Astrocyte of the cerebellum (primary cell): ENCODE measurements at regions not wholly inside any gene's neighbourhood (a gene's known extent, or its start where the extent isn't known, plus 50 kb on each side); places are given as distances from the start of the nearest gene placed in this dataset.
"Not testable (repeated sequence)": the region's sequence is repeated elsewhere in the genome, so short reads cannot be mapped to it uniquely, and the experiment has no call there.

Experiments used
- DNase-seq: peaks from one replicate; pipeline ENCODE4 v3.0.0-alpha.2; 2011; ENCODE audit warnings: low read depth
- H3K4me3 ChIP-seq: 2 replicates; pipeline ENCODE4 v1.5.1; 2011; ENCODE audit warnings: mild to moderate bottlenecking, low read depth, low read length, moderate library complexity
- CTCF ChIP-seq: IDR thresholded peaks from 2 replicates; pipeline ENCODE4 v1.5.1; 2012; ENCODE audit warnings: low read length, low read depth, moderate library complexity, mild to moderate bottlenecking; ENCODE audit errors: missing control alignments
- in situ Hi-C: cut with HindIII; loops from 2 replicates; pipeline ENCODE4 v1.10.0; 2017; ENCODE audit warnings: low sequenced_read_pairs

DNA sequence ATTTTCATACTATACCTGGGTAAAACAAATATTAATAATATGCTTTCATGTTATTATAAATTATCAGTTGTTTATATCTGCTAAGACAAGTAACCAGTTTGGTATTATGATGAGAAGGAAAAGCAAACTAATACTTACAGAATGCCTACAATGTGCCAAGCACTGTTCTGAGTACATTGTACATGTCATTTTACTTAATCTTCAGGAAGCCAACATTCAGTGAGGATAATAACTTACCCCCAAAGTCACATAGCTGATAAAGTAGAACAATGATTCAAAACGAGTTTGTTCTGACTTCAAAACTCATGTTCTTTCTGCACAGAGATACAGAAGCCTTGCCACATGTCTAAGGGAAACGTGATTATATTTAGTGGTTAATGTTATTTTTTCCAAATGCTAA, 89.0 kb upstream of the DIO2 start:
- H3K4me3 ChIP-seq = no peak overlapping the region
- TF ChIP-seq CTCF = no peak
- in situ Hi-C loops = no loop called here
- DNase-seq = no peak

DNA sequence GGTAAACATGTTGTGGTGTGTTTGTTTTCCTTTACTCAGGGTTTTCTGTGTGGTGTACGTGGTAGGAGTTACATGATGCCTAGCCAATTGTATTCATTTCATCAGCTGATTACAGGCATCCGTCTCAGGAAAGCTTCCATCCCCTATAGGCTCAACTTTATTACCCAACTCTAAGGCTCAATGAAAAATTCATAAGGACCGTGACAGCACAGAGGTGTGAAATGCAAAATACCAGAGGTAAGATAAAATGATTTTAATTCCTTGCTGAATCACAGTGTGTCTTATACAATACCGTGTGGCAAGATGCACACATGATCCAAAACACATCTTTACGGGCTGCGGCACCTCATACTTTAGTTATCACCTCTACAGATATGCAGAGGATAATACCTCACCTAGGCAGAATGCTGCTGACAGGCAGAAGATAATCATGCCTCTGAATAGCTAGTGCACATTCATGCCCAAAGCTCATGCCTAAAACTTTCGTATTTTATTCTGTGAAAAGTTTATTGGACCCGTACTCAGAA, 87.2 kb upstream of the DIO2 start:
- in situ Hi-C loops = no loop called here
- DNase-seq = no peak
- no peak for TF ChIP-seq CTCF
- H3K4me3 ChIP-seq = no peak overlapping the region

DNA sequence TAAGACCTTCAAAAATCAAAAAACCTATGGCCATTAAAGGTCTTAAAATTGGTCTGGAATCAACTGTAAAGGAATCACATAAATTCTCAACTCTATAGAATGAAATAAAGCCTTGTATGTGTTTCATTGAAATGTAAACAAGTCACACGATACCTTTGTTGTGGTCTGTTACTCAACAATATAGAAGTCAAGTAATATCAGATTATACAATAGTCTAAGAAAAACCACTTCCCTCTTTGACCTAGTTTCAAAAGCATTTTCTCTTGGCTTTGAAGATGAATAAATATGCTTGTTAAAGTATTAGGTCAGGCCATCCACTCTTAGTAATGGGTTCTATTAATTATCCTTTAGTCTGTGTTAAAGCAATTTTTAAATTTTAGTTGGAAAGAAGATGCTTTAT, 79.8 kb upstream of the DIO2 start:
- in situ Hi-C loops = no loop called here
- TF ChIP-seq CTCF = no peak
- DNase-seq = no peak
- no peak overlapping the region for H3K4me3 ChIP-seq

DNA sequence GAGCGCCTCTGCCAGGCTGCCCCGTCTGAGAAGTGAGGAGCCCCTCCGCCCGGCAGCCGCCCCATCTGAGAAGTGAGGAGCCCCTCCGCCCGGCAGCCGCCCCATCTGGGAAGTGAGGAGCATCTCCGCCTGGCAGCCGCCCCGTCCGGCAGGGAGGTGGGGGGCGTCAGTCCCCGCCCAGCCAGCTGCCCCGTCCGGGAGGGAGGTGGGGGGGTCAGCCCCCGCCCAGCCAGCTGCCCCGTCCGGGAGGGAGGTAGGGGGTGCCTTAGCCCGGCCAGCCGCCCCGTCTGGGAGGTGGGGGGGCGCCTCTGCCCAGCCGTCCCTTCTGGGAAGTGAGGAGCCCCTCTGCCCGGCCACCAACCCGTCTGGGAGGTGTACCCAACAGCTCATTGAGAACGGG, 75.4 kb upstream of the DIO2 start:
- H3K4me3 ChIP-seq, in situ Hi-C loops, DNase-seq: not testable (repeated sequence)

DNA sequence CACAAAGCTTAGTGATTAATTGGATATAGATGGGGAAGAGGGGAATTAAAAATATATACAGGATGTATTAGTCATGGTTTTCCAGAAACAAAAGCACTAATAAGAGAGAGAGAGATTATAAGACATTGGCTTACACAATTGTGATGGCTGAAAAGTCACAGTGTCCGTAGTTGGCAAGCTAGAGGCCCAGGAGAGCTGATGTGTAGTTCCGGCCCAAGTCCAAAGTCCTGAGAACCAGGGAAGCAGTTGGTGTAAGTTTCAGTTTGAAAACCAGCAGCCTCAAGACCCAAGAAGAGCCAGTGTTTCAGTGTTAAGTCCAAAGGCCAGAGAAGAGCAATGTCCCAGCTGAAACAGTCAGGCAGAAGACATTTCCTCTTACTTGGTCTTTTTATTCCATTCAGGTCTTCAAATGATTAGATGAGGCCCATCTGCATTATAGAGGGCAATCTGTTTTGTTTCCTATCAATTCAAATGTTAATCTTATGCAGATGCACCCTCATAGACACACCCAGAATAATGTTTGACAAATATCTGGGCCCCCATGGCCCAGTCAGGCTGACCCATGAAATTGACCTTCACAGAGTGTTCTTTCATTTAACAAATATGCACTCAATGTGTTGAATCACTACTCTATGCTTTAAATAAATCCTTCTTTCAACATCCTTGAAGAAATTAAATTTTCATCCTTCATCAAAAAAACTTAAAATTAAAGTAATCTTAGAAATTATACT, 67.2 kb upstream of the DIO2 start:
- DNase-seq = no peak

GRCh38 chr14:80275208-80275850, 64.0 kb upstream of the DIO2 start:
- no peak for TF ChIP-seq CTCF
- peak; percentile 27 for DNase-seq
- in situ Hi-C loops = no loop called here
- no peak overlapping the region for H3K4me3 ChIP-seq

More for the DNA sequence above, 67.2 kb upstream of the DIO2 start:
- H3K4me3 ChIP-seq = no peak overlapping the region
- TF ChIP-seq CTCF = no peak
- in situ Hi-C loops = no loop called here

GRCh38 chr14:80274310-80274709, 63.0 kb upstream of the DIO2 start:
- in situ Hi-C loops, H3K4me3 ChIP-seq, DNase-seq: not testable (repeated sequence)
